ENCODE measurements at regions not wholly inside any gene's neighbourhood (a gene's known extent, or its start where the extent isn't known, plus 50 kb on each side); places are given as distances from the start of the nearest gene placed in this dataset.

DNA sequence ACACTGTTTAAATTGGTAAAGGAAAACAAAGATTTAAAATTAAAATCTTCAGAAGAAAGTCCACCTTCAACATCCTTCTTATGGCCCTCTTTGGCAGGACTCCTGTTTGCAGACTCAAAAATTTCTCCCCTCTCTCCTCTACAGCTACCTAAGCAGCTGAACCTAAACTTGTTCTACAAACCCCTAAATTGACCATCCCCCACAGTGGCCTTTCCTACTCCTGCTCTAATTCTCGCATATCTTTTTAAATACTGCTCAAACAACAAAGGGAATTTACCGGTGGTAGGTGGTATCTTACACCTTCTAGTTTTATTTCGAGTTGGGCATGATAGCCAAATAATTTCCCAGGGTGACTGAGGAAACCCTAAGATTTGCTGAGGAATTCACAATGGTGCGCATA is 53.5 kb upstream of the PDC start:
- H3K79me2 ChIP-seq (ENCODE audit: insufficient read depth, low read length) = no peaks in the 10 kb centered on the region
- H3K9ac ChIP-seq (ENCODE audit: low read length) = no peak overlapping the region
- no peak overlapping the region for H3K27ac ChIP-seq (ENCODE audit: low read depth, low read length)
- no peak overlapping the region for H3K4me3 ChIP-seq (ENCODE audit: insufficient read depth, low read length, poor library complexity, severe bottlenecking)
- H3F3A ChIP-seq (ENCODE audit: insufficient read depth) = no peaks in the 10 kb centered on the region
- H3K9me2 ChIP-seq (replicated peaks; ENCODE audit: insufficient read depth, low read length) = no peaks in the 10 kb centered on the region
- no peaks in the 10 kb centered on the region for H3K36me3 ChIP-seq (ENCODE audit: low read length)
- H2AFZ ChIP-seq (ENCODE audit: low read depth, low read length, severe bottlenecking) = no peak overlapping the region
- no peaks in the 10 kb centered on the region for H3K27me3 ChIP-seq (ENCODE audit: low read length)
- no peak overlapping the region for H3K4me2 ChIP-seq (ENCODE audit: low read depth, low read length, poor library complexity, severe bottlenecking)
- H4K20me1 ChIP-seq (ENCODE audit: low read depth, low read length) = no peaks in the 10 kb centered on the region
- TF ChIP-seq CTCF (IDR thresholded peaks at IDR 0.05; ENCODE audit: insufficient read depth, low read length, poor library complexity, severe bottlenecking) (no peak), EZH2phosphoT487 (conservative IDR thresholded peaks at IDR 0.05; ENCODE audit: low read length) (no peak)
- no peaks in the 10 kb centered on the region for H3K9me3 ChIP-seq (ENCODE audit: insufficient read depth, low read length)

GRCh38 chr1:186513526-186513925 is 52.6 kb upstream of the PDC start:
- Histone ChIP-seq H2AFZ (ENCODE audit: low read depth, low read length, severe bottlenecking) (no peak overlapping the region), H3K4me2 (ENCODE audit: low read depth, low read length, poor library complexity, severe bottlenecking) (no peak overlapping the region)

GRCh38 chr1:186512698-186513457 is 52.0 kb upstream of the PDC start:
- H3K9ac ChIP-seq (ENCODE audit: low read length) = no peak overlapping the region

More at GRCh38 chr1:186513526-186513925, 52.6 kb upstream of the PDC start:
- Histone ChIP-seq H3K4me3 (ENCODE audit: insufficient read depth, low read length, poor library complexity, severe bottlenecking) (no peak overlapping the region), H3K27ac (ENCODE audit: low read depth, low read length) (no peak overlapping the region), H3K27me3 (ENCODE audit: low read length) (no peaks in the 10 kb centered on the region), H3F3A (ENCODE audit: insufficient read depth) (no peaks in the 10 kb centered on the region), H3K9me3 (ENCODE audit: insufficient read depth, low read length) (no peaks in the 10 kb centered on the region), H3K9ac (ENCODE audit: low read length) (no peak overlapping the region), H3K79me2 (ENCODE audit: insufficient read depth, low read length) (no peaks in the 10 kb centered on the region), H3K9me2 (replicated peaks; ENCODE audit: insufficient read depth, low read length) (no peaks in the 10 kb centered on the region), H3K36me3 (ENCODE audit: low read length) (no peaks in the 10 kb centered on the region), H4K20me1 (ENCODE audit: low read depth, low read length) (no peaks in the 10 kb centered on the region)
- TF ChIP-seq CTCF (IDR thresholded peaks at IDR 0.05; ENCODE audit: insufficient read depth, low read length, poor library complexity, severe bottlenecking) = no peak
- no peak for TF ChIP-seq EZH2phosphoT487 (conservative IDR thresholded peaks at IDR 0.05; ENCODE audit: low read length)

More at GRCh38 chr1:186512698-186513457, 52.0 kb upstream of the PDC start:
- H3F3A ChIP-seq (ENCODE audit: insufficient read depth) = no peaks in the 10 kb centered on the region
- no peak overlapping the region for H3K27ac ChIP-seq (ENCODE audit: low read depth, low read length)
- no peak overlapping the region for H2AFZ ChIP-seq (ENCODE audit: low read depth, low read length, severe bottlenecking)
- no peak overlapping the region for H3K4me3 ChIP-seq (ENCODE audit: insufficient read depth, low read length, poor library complexity, severe bottlenecking)
- H3K27me3 ChIP-seq (ENCODE audit: low read length) = no peaks in the 10 kb centered on the region
- no peaks in the 10 kb centered on the region for H3K79me2 ChIP-seq (ENCODE audit: insufficient read depth, low read length)
- H3K9me3 ChIP-seq (ENCODE audit: insufficient read depth, low read length) = no peaks in the 10 kb centered on the region
- no peaks in the 10 kb centered on the region for H3K36me3 ChIP-seq (ENCODE audit: low read length)
- H3K4me2 ChIP-seq (ENCODE audit: low read depth, low read length, poor library complexity, severe bottlenecking) = no peak overlapping the region
- no peaks in the 10 kb centered on the region for H3K9me2 ChIP-seq (replicated peaks; ENCODE audit: insufficient read depth, low read length)
- no peaks in the 10 kb centered on the region for H4K20me1 ChIP-seq (ENCODE audit: low read depth, low read length)
- TF ChIP-seq EZH2phosphoT487 (conservative IDR thresholded peaks at IDR 0.05; ENCODE audit: low read length) (no peak), CTCF (IDR thresholded peaks at IDR 0.05; ENCODE audit: insufficient read depth, low read length, poor library complexity, severe bottlenecking) (no peak)
